NCI-H128 (cell line): ENCODE measurements at regions not wholly inside any gene's neighbourhood (a gene's known extent, or its start where the extent isn't known, plus 50 kb on each side); places are given as distances from the start of the nearest gene placed in this dataset.
A peak's percentile ranks its signal among the peaks of the same experiment; 100 is the strongest.

Experiments used
- DNase-seq: peaks from one replicate; lab custom pipeline; 2025; ENCODE audit not compliant: unreplicated experiment; lab: John Stamatoyannopoulos, UW

DNA sequence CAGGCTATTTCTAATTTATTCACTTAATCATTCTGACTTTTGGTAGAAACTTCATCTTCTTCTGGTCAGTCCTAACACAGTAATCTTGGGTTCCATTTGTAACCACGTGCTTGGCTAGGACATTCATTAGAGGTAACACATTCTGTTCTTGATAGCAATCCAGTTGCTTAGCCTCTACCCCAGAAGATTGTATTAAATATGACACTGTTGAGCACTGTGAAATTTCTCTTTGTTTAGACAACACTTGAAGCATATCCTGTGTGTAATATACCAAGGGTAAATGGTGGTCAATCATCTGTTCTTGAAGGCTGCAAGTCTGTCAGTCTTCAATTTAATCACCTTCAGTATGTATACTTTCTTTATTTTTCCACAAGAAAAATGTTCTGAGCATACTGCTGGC lies 523.0 kb downstream of the ANKRD50 start:
- no peak for DNase-seq

DNA sequence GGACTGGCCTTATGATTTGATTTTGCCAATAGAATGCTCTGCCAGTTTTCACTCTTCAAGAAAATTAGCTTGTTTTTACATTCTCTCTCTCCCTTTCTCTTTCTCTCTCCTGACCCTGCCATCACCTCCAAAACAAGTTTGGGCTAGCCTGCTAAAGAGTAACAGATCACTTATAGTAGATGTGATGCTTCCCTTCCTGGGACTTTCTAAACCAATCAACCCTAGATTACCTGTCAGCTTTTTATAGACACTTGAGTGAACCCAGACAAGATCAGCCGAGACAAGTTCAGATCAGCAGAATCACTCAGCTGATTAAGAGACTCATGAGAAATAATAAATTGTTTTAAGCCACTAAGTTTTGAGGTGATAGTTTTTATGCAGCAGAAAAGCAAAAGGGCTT lies 521.2 kb downstream of the ANKRD50 start:
- DNase-seq: no peak

DNA sequence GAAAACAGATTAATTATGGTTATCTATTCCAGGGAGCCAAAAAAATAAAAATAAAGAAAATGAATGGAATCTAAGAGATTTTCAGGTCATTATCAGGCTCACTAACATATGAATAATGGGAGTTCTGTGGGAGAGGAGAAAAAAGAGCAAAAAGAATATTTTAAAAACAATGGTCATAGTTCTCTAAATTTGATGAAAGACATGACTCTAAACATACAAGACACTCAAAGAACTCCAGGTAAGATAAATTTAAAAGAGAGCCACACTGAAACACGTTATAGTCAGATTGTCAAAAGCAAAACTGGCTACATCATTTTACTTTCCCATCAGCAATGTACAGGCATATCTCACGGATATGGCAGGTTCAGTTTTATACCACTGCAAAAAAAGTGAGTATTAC lies 520.0 kb downstream of the ANKRD50 start:
- DNase-seq: no peak

DNA sequence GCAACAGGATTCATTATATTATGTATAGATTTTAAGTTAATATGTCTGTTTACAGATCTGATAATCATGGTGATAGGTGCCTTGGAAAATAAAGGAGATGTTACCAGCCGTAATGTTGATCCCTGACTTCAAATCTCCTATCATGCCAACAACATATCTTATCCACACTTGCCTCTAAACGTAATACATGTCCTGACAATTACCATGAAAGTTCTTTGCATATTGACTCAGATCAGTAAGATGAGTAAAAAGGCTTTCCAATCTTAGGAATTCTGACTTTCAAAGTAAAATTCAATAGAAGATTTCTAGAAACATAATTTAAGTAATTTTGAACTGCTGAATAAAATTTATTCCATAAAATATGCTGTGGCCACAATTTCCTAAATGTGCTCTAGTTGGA lies 513.3 kb downstream of the ANKRD50 start:
- no peak for DNase-seq

DNA sequence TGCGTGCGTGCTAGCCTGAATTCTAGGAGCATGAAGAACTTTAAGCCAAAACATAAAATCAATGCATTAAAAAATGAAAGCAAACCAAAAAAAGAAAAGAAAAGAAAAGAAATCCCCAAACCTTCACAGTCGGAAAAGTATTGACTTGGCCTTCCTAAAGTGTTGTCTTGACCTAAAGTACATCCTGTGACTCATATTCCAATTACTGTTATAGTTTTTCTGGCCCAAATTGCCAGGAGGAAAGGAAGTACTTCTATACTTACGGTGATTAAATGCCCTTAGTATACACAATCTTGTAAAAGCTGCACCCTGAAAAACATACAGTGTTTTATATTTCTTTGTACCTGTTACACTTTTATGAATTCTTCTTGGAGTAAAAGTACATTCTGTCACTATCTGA lies 512.8 kb downstream of the ANKRD50 start:
- DNase-seq: no peak

DNA sequence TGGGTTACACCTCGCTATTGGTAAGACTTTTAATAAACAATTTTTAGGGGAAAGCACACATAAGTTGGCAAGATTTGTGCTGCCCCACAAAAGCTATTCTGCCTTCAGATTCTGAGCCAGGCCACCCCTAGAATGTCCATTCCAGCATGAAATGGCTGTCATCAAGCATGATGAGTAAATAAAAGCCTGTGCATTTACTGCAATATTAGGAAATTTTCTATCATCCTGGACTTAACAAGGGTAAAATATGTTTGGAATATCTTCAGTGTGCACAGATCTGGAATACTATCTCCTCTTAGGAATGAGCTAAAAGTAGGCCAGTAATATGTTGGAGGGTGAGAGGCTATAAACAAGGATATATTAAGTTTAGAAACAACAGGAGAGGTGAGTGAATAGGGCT lies 510.9 kb downstream of the ANKRD50 start:
- DNase-seq: no peak

DNA sequence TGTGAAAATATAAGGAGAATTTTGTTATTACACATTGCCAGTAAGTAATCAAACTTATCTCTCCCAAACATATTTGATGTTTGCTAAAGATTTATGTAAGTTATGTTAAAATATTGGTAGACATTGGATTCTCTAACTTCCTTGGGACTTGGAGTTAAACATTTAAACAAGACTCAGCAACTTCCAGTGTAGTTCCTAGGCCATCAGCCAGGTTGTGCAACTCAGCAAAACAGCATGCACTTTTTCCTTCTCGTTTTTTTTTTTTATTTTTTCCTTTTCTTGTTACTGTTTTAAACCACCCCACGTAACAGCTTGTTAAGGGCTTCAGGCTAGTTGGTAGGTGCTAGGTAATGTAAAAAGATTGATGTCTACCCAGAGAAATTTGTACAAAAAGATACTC lies 510.4 kb downstream of the ANKRD50 start:
- no peak for DNase-seq

DNA sequence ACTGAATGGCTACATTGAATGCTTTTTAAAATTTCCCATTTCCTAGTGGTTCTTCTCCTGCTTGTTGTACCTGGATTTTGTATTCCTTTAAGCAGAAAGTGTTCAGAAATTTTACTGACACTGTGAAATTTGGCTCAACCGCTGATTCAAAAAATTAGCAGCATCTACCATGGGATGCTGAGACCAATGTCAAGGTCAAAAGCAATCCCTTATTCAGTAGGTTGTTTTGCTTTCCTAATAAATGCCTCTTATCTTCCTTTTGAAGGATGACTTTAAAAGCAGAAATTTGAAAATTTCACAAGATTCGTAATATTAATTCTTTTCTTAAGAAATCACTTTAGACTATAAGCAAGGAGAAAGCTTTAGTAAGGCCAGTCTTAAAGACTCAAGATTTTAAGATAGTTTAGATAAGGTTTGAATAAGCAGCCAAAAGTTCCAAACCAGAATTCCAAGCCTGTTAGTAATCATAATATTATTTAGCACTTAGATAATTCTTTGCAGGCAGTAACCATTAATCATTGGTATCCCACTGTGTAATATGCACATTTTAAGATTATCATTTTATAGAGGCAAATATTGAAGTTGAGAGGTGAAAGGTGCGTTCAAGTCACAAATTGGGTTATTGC lies 508.8 kb downstream of the ANKRD50 start:
- no peak for DNase-seq

DNA sequence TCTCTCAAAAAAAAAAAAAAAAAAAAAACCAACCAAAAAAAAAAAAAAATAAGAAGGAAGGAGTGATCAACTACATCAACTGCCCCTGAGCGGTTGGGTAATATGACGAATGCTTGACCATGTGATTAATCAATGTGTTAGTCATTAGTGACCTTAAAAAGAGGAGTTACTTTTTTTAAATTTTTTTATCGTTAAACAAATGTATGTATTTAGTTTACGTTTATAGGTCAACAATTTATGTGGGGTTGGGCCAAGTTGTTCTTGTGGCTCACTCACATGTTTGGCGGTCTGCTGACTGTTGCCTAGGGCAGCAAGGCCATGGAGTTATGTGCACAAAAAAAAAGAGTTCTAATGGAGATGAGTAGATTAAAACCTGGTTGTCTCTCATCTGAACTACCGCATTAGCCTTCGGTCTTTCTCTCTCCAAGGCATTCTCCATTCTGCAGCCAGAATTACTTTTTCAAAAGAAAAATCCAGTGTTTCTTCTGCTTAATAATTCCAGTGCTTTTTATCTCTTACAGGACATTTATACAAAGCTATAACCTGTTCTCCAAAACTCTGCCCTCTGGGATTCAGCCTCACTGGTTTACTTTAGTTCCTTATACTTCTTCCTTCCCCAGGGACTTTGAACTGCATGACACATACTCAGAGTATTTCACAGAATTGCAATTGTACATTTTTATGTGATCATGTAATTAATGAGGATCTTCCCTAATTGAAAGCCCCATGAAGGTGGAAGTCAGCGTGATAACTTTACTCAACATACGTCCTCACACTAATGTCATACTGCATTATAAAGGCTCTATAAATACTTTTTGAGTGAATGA lies 505.5 kb downstream of the ANKRD50 start:
- no peak for DNase-seq

DNA sequence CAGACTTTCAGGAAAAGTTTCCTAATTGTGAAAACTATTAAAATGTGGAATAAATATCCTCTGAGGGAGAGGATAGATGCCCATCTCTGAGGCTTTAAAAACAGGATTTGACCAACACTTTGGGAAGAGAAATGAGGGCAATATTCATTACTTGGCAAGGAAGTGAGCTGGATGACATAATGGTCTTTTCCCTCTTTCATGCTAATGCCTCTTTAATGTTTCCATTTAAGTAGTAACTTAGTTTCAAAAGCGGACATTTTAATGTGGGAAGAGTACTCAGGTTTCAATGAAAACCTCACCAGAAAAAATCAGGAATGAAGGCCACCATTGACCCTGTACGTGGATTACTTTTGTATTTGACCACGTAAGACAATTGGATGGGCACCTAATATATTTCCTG lies 503.3 kb downstream of the ANKRD50 start:
- no peak for DNase-seq

DNA sequence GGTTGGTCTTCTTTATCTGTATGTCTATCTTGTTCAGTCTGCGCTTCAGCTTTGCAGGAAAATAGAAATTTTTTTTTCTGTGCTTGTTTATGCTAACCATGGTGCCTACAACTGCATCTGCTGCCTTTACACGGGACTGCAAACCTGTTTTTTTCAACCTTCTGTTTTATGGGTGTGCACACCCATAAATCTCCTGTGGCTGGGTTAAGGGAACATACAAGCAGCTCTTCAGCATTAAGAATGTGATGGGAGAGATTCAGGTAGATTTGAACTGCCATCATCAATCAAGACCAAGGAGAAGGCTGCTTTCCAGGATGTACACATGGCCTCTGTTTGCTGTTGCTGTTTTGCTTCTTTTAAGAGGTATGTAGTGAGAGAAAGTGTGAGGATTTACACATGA lies 502.9 kb downstream of the ANKRD50 start:
- no peak for DNase-seq

DNA sequence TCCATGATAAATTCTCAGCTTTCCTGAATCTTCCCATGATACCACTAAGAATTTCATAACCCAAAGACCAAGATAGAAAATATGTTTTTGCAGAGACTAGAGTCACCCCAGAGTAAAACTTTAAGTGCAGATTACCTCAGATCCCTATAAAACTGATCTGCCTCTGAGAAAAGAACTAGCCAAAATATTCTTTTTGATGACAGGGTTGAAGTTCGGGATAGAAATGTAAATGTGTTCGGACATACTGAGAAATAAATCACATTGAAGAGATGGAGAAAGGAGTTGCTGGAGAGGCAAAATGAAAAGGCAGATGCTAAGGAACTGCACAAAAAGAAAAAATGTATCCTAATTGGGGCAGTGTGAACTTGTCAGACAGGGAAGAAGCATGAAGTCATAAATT lies 501.8 kb downstream of the ANKRD50 start:
- DNase-seq: no peak

DNA sequence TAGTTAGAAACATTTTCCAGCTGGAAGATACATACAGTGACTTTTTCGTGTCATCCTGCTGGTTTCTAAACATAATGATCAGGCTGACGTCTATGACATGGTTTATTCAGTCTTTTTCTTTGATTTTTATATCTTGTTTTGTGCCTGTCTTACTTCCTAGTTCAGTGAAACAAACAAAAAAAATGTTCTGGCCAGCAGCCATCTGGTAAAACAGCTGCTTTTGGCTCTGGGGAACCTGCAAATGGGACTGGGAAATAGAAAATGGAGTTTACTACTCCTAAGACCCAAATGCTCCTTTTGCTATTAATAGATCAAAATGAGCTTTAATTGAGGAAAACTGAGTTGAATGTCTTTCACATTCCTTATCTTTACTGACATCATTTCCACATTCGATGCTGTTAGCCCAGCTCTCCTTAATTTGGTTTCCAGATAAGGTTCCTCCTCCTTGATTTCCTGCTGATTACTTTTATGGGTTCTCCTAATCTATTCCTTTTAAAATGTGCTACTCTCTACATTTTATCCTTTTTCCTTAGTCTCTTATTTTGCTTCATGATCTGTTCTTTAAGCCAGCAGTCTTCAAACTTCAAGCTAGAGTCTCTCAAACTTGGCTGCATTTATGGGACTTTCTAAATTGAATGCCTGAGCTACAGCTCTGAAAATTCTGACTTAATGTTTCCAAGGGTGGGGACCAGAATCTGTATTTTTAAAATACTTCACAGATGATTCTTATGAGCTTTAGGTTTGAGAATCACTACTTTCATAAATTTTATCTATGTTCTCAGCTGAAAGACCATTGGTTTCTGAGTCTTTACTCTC lies 499.5 kb downstream of the ANKRD50 start:
- DNase-seq: no peak

DNA sequence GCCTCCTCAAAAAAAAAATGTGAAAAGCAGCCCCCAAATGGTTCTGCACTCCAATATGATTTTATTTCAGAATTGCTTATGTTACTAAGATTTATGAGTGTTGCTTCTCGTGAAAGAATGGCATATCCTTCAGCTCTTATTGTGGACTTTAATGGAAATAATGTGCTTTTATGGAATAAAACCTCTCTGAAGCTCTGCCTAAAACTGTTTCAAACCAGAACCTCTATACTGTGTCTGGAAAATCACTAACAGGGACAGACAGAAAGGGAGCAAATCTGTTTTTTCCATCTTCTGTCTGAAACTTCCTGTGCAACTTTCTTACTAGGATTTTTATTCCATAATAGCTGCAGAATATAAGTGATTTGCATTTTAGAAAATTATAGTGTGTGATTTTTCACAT lies 493.1 kb downstream of the ANKRD50 start:
- DNase-seq: no peak

DNA sequence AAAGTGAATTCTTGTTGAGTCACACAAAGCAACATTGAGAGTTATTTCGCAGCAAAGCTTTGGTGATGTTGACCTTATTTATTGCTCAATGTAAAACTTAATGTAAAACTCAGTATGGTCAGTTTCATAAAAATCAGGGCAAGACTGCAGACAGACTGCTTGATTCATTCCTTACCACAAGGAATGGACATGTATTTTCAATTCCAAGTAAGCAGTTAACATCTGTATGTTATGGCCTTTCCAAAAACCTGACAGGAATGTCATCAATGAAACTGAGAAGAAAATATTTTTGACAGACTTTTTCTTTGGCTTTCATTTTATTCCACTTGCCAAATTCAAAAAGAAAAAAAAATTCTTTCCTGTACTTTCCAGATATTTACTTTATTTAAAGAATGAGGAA lies 488.3 kb downstream of the ANKRD50 start:
- no peak for DNase-seq

DNA sequence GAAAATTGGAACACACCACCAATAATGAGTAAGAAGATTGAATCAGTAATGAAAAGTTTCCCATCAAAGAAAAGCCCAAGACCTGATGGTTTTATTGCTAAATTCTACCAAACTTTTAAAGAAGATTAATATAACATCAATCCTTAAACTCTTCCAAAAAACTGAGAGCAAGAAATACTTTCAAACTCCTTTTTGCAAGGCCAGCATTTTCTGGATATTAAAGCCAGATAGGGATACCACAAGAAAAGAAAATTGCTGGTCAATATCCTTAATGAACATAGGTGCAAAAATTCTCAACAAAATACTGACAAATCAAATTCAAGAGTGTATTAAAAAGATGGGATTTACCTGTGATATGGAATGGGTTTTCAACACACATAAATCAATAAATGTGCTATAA lies 484.6 kb downstream of the ANKRD50 start:
- no peak for DNase-seq

DNA sequence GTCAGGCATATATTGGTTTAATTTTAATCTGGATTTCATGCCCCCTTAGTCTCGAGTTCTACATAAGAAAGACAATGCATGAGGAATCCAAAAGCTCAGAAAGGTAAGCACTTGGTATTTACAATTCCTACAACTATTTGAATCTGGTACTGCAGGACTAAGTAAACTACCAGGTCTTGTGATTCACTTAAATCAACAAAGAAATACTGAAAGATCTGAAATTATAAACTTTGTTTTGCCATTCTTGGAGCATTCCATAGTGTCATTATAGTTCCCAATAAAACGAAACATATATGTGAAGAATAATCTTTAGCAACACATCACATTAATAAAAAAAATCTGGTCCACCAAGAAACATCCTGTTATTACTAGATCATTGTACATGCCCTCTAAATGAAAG lies 482.3 kb downstream of the ANKRD50 start:
- DNase-seq: no peak

DNA sequence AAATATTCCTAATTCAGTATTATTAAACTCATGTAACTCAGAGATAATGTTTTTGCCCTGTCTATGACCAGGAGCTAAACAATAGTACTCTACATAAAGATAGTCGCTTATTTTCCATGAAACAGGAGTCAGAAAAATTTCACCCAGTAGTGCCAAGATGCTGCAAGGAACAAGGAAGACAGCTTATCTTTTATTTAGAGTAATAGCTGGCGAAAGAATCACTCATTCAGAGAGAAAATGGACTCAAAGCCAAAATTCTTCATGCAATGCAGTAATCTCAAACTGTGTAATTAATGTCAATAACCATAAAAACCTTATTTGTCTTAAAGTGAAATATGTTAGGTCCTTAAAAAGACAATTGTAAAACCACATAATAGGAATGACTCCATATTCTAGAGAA lies 477.8 kb downstream of the ANKRD50 start:
- no peak for DNase-seq

DNA sequence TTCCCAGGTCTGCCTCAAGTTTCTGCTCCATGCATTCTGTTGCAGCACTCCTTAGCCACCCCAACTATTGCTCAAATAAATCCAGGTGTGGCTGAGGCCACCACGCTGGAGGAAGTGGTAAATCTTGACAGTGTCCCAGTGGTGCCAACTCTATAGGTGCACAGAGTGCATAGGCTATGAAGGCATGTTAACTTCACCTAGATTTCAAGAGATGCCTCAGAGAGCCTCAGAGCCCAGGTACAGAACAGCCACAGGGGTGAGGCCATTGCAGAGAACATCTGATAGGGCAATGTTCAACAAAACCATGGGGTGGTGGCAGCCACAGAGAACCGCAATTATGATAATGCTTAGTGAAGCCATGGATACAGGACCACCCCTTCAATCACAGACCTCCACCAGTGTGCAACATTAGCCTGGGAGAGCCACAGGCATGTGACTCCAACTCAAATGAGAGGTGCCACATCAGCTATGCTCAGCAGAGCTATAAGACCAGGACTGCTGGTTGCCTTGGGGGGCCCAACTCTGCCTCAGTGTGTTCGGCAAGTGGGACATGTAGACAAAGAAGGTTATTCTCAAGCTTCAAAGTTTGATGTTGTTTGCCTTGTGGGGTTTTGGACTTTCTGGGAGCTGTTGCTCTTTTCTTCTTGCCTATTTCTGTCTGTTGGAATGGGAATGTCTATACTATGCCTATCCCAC lies 468.7 kb downstream of the ANKRD50 start:
- DNase-seq: no peak

DNA sequence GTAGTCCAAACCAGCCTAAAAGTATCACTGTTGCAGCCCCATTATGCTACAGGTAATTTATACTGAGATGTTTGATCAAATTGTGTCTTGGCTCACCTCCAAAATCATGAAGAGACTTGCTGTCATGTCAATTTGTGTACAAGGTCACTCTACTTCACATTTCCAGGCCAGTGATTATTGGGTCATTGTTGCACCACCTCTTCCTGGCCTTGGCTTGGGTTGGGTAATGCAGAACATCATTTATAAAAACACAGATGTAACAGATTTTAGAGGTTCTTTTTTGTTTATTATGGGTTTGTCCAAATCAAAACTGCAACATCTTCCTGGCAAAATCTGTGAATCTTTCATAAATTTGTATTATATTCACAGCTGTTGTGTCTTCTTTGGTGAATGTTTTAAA lies 459.5 kb downstream of the ANKRD50 start:
- peak; percentile 17 for DNase-seq
